BJ (cell line): ENCODE measurements at regions not wholly inside any gene's neighbourhood (a gene's known extent, or its start where the extent isn't known, plus 50 kb on each side); places are given as distances from the start of the nearest gene placed in this dataset.

Experiments
- CTCF ChIA-PET: fragments of 350-600 bp; formaldehyde crosslinking; extraction: SDS; loops from one replicate; lab custom pipeline; 2021; ENCODE audit warnings: antibody characterized with exemption, inconsistent platforms; lab: Yijun Ruan, JAX
- POLR2A ChIA-PET: fragments of 300-600 bp; sonication (Branson Sonifier 250); formaldehyde crosslinking; extraction: SDS; loops from one replicate; lab custom pipeline; 2021; ENCODE audit warnings: antibody characterized with exemption; lab: Charles Lee
- DNase-seq: peaks from one replicate; pipeline ENCODE4 v3.0.0-alpha.2; 2011; ENCODE audit warnings: low read depth
- H3K27me3 ChIP-seq: 2 replicates; pipeline ENCODE4 v1.6.0; 2011; ENCODE audit warnings: low read length; ENCODE audit not compliant: control insufficient read depth, insufficient read depth
- H3K36me3 ChIP-seq: 2 replicates; pipeline ENCODE4 v1.5.1; 2011; ENCODE audit warnings: low read length; ENCODE audit not compliant: control insufficient read depth, insufficient read depth
- H3K4me3 ChIP-seq: 2 replicates; pipeline ENCODE4 v1.5.1; 2011; ENCODE audit warnings: low read depth, mild to moderate bottlenecking, control low read depth, low read length
- TF ChIP-seq, protein P1 (sequence below): IDR thresholded peaks from 2 replicates; pipeline ENCODE4 v1.5.1; 2011; ENCODE audit warnings: low read depth, mild to moderate bottlenecking, control low read depth, inconsistent platforms, low read length, moderate library complexity; ENCODE audit not compliant: insufficient read depth

DNA sequence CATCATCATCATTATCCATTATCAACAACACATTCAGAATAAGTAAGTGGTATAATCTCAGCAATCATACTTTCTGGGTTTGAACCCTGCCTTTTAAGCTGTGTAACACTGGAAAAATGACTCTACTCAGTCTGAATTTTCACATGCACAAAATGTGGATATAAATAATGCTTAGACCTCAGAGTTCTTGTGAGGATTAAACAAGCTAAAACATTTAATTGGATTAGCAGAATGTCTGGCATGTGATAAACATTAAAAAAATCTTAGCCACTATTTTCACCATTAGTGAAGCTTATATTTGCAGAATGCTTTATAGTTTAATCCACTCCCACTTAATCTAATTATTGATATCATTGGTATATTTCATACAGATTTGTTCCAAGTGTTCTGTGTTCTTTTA, 412.3 kb downstream of the RFC3 start:
- POLR2A ChIA-PET: interaction anchor here (0.8 kb wide), 1 partner anchor 21 kb away, joined by 3 read pairs; no protein-coding TSS in a partner anchor
- CTCF ChIA-PET: interaction anchor here (0.9 kb wide), 1 partner anchor 9 kb away, joined by 3 read pairs; no protein-coding TSS in a partner anchor
- Histone ChIP-seq H3K27me3 (no peaks in the 10 kb centered on the region), H3K4me3 (no peak overlapping the region), H3K36me3 (no peaks in the 10 kb centered on the region)
- no peak for DNase-seq
- TF ChIP-seq, protein P1, sequence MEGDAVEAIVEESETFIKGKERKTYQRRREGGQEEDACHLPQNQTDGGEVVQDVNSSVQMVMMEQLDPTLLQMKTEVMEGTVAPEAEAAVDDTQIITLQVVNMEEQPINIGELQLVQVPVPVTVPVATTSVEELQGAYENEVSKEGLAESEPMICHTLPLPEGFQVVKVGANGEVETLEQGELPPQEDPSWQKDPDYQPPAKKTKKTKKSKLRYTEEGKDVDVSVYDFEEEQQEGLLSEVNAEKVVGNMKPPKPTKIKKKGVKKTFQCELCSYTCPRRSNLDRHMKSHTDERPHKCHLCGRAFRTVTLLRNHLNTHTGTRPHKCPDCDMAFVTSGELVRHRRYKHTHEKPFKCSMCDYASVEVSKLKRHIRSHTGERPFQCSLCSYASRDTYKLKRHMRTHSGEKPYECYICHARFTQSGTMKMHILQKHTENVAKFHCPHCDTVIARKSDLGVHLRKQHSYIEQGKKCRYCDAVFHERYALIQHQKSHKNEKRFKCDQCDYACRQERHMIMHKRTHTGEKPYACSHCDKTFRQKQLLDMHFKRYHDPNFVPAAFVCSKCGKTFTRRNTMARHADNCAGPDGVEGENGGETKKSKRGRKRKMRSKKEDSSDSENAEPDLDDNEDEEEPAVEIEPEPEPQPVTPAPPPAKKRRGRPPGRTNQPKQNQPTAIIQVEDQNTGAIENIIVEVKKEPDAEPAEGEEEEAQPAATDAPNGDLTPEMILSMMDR: no peak

DNA sequence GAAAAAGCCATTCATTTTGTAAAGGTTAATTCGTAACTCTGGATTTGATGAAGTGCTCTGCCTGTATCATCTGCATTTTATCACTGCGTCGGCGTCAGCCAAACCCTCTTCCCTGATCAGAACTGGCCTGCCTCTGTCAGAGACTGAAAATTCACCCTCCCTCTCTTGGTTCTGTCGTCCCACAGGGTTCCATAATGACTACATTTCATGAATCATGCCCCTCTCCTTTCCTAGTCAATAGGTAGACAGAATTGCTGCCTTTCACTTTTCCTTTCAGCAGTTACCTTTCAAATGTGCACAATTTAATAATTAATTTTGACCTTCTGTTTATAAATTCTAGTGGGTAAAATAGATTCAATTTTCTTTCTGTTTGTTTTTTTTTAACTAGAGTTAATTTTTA, 423.4 kb downstream of the RFC3 start:
- TF ChIP-seq, protein P1: no peak
- H3K4me3 ChIP-seq: no peak overlapping the region
- ChIA-PET CTCF (no interaction called here), POLR2A (no interaction called here)
- DNase-seq: no peak
- no peaks in the 10 kb centered on the region for H3K36me3 ChIP-seq
- no peaks in the 10 kb centered on the region for H3K27me3 ChIP-seq

DNA sequence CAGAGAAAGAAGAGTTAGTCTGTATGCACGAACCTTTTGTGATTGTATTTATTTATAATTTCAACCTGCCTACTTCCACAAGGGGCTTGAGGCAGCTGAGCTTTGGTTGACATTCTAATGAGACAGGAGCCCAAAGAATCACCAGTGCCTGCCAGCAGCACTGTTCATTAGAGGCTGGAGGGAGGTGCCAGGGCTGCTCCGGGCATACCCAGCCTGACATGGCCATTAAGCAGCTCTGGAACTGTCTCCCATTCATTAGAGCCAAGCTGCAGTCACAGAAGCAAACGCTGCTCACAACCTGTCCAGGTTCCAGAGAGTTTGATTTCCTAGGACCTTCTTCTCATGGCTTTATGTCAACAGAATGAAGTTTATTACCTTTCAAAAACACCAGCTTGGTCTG, 425.5 kb downstream of the RFC3 start:
- TF ChIP-seq, protein P1: no peak
- no peaks in the 10 kb centered on the region for H3K27me3 ChIP-seq
- POLR2A ChIA-PET: no interaction called here
- H3K4me3 ChIP-seq: no peak overlapping the region
- CTCF ChIA-PET: no interaction called here
- no peak for DNase-seq
- no peaks in the 10 kb centered on the region for H3K36me3 ChIP-seq

DNA sequence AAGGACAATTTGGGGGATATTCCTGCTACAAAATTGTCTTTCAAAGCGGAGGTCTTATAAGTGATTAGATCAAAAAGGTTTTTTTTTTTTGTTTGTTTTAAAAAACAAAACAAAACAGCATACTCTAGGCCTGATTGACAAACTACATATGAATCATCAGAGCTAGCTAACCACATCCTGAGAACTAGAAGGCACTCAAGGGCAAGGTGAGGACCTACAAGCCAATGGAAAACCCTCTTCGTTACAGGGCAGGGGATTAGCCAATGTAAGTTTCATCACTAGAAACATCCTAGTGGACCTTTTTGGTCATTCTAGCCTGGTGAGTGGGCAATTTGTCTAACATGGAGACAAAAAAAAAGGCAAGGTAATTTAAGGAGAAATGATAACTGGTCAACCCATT, 428.6 kb downstream of the RFC3 start:
- ChIA-PET CTCF (interaction anchor here (0.6 kb wide), 1 partner anchor 59 kb away, joined by 4 read pairs; no protein-coding TSS in a partner anchor), POLR2A (no interaction called here)
- Histone ChIP-seq H3K27me3 (no peaks in the 10 kb centered on the region), H3K36me3 (no peaks in the 10 kb centered on the region), H3K4me3 (no peak overlapping the region)
- TF ChIP-seq, protein P1: no peak
- no peak for DNase-seq

DNA sequence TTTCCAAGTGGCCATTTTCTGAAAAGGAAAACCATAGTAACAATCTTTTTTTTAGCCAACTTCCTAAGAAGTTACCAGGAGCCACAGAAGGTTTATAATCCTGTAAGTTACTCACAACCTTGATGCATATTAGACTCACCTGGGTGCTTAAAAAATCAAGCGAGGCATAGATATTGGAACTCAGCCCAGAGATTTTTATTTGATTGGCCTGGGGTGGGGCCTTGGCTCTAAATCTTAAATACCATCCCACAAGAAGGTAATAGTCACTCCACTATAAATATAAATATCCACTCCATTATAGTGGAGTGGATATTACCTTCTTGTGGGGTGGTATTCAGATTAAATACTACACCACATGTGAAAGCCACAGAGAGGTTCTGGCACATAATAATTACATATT, 429.6 kb downstream of the RFC3 start:
- POLR2A ChIA-PET: no interaction called here
- Histone ChIP-seq H3K36me3 (no peaks in the 10 kb centered on the region), H3K4me3 (no peak overlapping the region), H3K27me3 (no peaks in the 10 kb centered on the region)
- TF ChIP-seq, protein P1: no peak
- no peak for DNase-seq
- CTCF ChIA-PET: no interaction called here
